ENCODE measurements at regions not wholly inside any gene's neighbourhood (a gene's known extent, or its start where the extent isn't known, plus 50 kb on each side); places are given as distances from the start of the nearest gene placed in this dataset.

DNA sequence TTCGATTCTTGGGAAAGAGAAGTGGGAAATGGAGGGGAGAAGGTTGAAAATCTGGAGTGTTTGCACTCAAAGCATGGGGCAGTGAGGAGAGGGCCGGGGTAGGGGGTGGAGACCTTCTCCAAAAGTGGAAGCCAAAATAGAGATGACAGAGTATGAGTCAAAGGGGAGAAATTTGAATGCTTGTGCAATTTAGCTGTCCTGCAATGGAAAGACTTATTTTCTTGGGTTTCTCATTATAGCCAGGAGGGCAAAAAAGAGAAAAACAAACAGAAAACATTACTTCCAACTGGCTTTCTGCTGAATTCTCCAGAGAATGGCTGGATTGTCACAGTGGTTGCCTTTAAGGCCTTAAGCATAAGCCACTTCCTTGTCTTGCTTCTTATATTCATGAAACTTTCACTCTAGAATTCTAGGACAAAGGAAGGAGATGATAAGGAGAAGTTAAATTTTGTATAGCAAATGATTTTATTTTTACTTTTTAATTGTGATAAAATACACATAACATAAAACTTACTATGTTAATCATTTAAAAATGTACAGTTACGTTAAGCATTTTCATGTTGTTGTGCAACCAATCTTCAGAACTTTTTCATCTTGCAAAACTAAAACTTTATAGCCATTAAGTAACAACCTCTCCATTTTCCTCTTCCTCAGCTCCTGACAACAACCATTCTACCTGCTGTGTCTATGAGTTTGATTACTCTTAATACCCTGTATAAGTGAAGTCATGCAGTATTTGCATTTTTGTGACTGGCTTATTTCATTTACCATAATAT is 100.2 kb downstream of the GPR85 start:
- TF ChIP-seq, protein P1, sequence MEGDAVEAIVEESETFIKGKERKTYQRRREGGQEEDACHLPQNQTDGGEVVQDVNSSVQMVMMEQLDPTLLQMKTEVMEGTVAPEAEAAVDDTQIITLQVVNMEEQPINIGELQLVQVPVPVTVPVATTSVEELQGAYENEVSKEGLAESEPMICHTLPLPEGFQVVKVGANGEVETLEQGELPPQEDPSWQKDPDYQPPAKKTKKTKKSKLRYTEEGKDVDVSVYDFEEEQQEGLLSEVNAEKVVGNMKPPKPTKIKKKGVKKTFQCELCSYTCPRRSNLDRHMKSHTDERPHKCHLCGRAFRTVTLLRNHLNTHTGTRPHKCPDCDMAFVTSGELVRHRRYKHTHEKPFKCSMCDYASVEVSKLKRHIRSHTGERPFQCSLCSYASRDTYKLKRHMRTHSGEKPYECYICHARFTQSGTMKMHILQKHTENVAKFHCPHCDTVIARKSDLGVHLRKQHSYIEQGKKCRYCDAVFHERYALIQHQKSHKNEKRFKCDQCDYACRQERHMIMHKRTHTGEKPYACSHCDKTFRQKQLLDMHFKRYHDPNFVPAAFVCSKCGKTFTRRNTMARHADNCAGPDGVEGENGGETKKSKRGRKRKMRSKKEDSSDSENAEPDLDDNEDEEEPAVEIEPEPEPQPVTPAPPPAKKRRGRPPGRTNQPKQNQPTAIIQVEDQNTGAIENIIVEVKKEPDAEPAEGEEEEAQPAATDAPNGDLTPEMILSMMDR (conservative IDR thresholded peaks at IDR 0.05), result no peak
- TF ChIP-seq ZFX (IDR thresholded peaks at IDR 0.05), result no peak

Data from C4-2B (cell line).